Activated T-cell treated with anti-CD3 and anti-CD28 coated beads, Interleukin-2, amount 50 U/mL, for 24 hours (primary cell): ENCODE measurements at regions not wholly inside any gene's neighbourhood (a gene's known extent, or its start where the extent isn't known, plus 50 kb on each side); places are given as distances from the start of the nearest gene placed in this dataset.
"Not testable (repeated sequence)": the region's sequence is repeated elsewhere in the genome, so short reads cannot be mapped to it uniquely, and the experiment has no call there.

Experiments used
- DNase-seq: peaks from one replicate; pipeline ENCODE4 v3.0.0-alpha.2; 2020
- H3K27ac Mint-ChIP-seq: 2 replicates; pipeline ENCODE4 v1.8.0; 2020; ENCODE audit warnings: mild to moderate bottlenecking, mixed read lengths
- H3K27me3 Mint-ChIP-seq: 2 replicates; pipeline ENCODE4 v1.8.0; 2020; ENCODE audit warnings: mixed read lengths
- H3K36me3 Mint-ChIP-seq: 2 replicates; pipeline ENCODE4 v1.8.0; 2020; ENCODE audit warnings: low read depth, mixed read lengths
- H3K4me1 Mint-ChIP-seq: 2 replicates; pipeline ENCODE4 v1.8.0; 2020; ENCODE audit warnings: low read depth, mixed read lengths
- H3K4me3 Mint-ChIP-seq: 2 replicates; pipeline ENCODE4 v1.8.0; 2020; ENCODE audit warnings: mild to moderate bottlenecking, moderate library complexity, mixed read lengths
- H3K9me3 Mint-ChIP-seq: 2 replicates; pipeline ENCODE4 v1.8.0; 2020; ENCODE audit warnings: mixed read lengths

- H3K9me3 Mint-ChIP-seq: peaks cover 23% of the 10 kb centered on the region
- not testable (repeated sequence) for H3K4me3 Mint-ChIP-seq, DNase-seq, H3K4me1 Mint-ChIP-seq, H3K27ac Mint-ChIP-seq, H3K36me3 Mint-ChIP-seq, H3K27me3 Mint-ChIP-seq
Measured at GRCh38 chr11:48649064-48649463, 160.5 kb downstream of the OR4A47 start.

DNA sequence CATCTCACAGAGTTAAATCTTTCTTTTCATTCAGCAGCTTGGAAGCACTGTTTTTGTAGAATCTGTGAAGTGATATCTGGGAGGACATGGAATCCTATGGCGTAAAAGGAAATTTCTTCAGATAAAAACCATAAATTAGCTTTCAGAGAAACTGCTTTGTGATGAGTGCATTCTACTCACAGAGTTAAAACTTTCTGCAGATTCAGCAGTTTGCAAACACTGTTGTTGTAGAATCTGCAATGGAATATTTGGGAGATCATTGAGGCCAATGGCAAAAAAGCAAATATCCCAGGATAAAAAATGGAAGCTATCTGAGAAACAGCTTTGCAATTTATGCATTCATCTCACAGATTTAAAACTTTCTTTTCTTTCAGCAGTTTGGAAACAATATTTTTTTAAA, 180.6 kb downstream of the OR4A47 start:
- Mint-ChIP-seq H3K4me1 (no peaks in the 10 kb centered on the region), H3K4me3 (no peak overlapping the region), H3K36me3 (no peaks in the 10 kb centered on the region), H3K9me3 (peaks cover 37% of the 10 kb centered on the region), H3K27me3 (no peaks in the 10 kb centered on the region), H3K27ac (no peak overlapping the region)
- no peak for DNase-seq

GRCh38 chr11:48675945-48676344, 187.4 kb downstream of the OR4A47 start:
- H3K4me3 Mint-ChIP-seq: no peak overlapping the region
- H3K9me3 Mint-ChIP-seq: peaks cover 44% of the 10 kb centered on the region
- peaks cover 2% of the 10 kb centered on the region for H3K36me3 Mint-ChIP-seq
- H3K27ac Mint-ChIP-seq: no peak overlapping the region
- no peaks in the 10 kb centered on the region for H3K27me3 Mint-ChIP-seq
- H3K4me1 Mint-ChIP-seq: no peaks in the 10 kb centered on the region
- no peak for DNase-seq

GRCh38 chr11:48683226-48683720, 194.7 kb downstream of the OR4A47 start:
- DNase-seq: peak; percentile 3
- no peaks in the 10 kb centered on the region for H3K4me1 Mint-ChIP-seq
- H3K27me3 Mint-ChIP-seq: no peaks in the 10 kb centered on the region
- H3K4me3 Mint-ChIP-seq: no peak overlapping the region
- peaks cover 40% of the 10 kb centered on the region for H3K9me3 Mint-ChIP-seq
- no peak overlapping the region for H3K27ac Mint-ChIP-seq
- H3K36me3 Mint-ChIP-seq: no peaks in the 10 kb centered on the region

- not testable (repeated sequence) for H3K4me3 Mint-ChIP-seq, H3K36me3 Mint-ChIP-seq, H3K27me3 Mint-ChIP-seq, DNase-seq, H3K4me1 Mint-ChIP-seq, H3K27ac Mint-ChIP-seq
- H3K9me3 Mint-ChIP-seq: peaks cover 23% of the 10 kb centered on the region
Measured at GRCh38 chr11:48729503-48729902, 240.9 kb downstream of the OR4A47 start.

DNA sequence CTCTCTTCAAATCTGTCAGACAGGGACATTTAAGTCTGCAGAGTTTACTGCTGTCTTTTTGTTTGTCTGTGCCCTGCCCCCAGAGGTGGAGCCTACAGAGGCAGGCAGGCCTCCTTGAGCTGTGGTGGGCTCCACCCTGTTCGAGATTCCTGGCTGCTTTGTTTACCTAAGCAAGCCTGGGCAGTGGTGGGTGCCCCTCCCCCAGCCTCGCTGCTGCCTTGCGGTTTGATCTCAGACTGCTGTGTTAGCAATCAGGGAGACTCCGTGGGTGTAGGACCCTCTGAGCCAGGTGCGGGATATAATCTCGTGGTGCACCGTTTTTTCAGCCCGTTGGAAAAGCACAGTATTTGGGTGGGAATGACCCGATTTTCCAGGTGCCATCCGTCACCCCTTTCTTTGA, 233.6 kb downstream of the TRIM51G start:
- not testable (repeated sequence) for DNase-seq, H3K4me3 Mint-ChIP-seq, H3K36me3 Mint-ChIP-seq, H3K27ac Mint-ChIP-seq, H3K27me3 Mint-ChIP-seq, H3K4me1 Mint-ChIP-seq
- peaks cover 13% of the 10 kb centered on the region for H3K9me3 Mint-ChIP-seq
